GM21737 (cell line): ENCODE measurements at regions not wholly inside any gene's neighbourhood (a gene's known extent, or its start where the extent isn't known, plus 50 kb on each side); places are given as distances from the start of the nearest gene placed in this dataset.

ENCODE experiments used
- ATAC-seq: cut with Tn5 transposase; IDR thresholded peaks from one replicate; pipeline ENCODE4 v1.9.1; 2021; ENCODE audit warnings: mild to moderate bottlenecking, moderate library complexity; ENCODE audit not compliant: unreplicated experiment

GRCh38 chr13:38519229-38519911, 167.5 kb upstream of the FREM2 start:
- no peak for ATAC-seq

- ATAC-seq, result no peak
Measured at GRCh38 chr13:38520041-38520440, 166.8 kb upstream of the FREM2 start.

GRCh38 chr13:38527140-38527539, 159.7 kb upstream of the FREM2 start:
- no peak for ATAC-seq

- no peak for ATAC-seq
Measured at GRCh38 chr13:38528986-38529385, 157.9 kb upstream of the FREM2 start.

GRCh38 chr13:38530492-38530891, 156.4 kb upstream of the FREM2 start:
- ATAC-seq, result no peak

- ATAC-seq, result no peak
Measured at GRCh38 chr13:38535261-38535660, 151.6 kb upstream of the FREM2 start.

GRCh38 chr13:38537051-38537450, 149.8 kb upstream of the FREM2 start:
- ATAC-seq, result no peak

GRCh38 chr13:38538422-38538821, 148.5 kb upstream of the FREM2 start:
- no peak for ATAC-seq

- no peak for ATAC-seq
Measured at GRCh38 chr13:38539632-38540031, 147.2 kb upstream of the FREM2 start.

GRCh38 chr13:38542601-38543000, 144.3 kb upstream of the FREM2 start:
- ATAC-seq, result no peak

GRCh38 chr13:38543561-38543960, 143.3 kb upstream of the FREM2 start:
- no peak for ATAC-seq

- no peak for ATAC-seq
Measured at GRCh38 chr13:38563739-38564138, 123.1 kb upstream of the FREM2 start.

- no peak for ATAC-seq
Measured at GRCh38 chr13:38564256-38565150, 122.4 kb upstream of the FREM2 start.

GRCh38 chr13:38566023-38566422, 120.9 kb upstream of the FREM2 start:
- ATAC-seq, result no peak

GRCh38 chr13:38566519-38566918, 120.4 kb upstream of the FREM2 start:
- ATAC-seq, result no peak

- ATAC-seq, result no peak
Measured at GRCh38 chr13:38570706-38571105, 116.2 kb upstream of the FREM2 start.

- no peak for ATAC-seq
Measured at GRCh38 chr13:38575427-38575826, 111.5 kb upstream of the FREM2 start.

- no peak for ATAC-seq
Measured at GRCh38 chr13:38577048-38577447, 109.8 kb upstream of the FREM2 start.

GRCh38 chr13:38582133-38582532, 104.7 kb upstream of the FREM2 start:
- ATAC-seq, result peak; percentile 67

- no peak for ATAC-seq
Measured at GRCh38 chr13:38590230-38590629, 96.6 kb upstream of the FREM2 start.

- ATAC-seq, result no peak
Measured at GRCh38 chr13:38590796-38591507, 95.9 kb upstream of the FREM2 start.

- no peak for ATAC-seq
Measured at GRCh38 chr13:38602266-38602665, 84.6 kb upstream of the FREM2 start.
